NCI-H1092 (cell line): ENCODE measurements at regions not wholly inside any gene's neighbourhood (a gene's known extent, or its start where the extent isn't known, plus 50 kb on each side); places are given as distances from the start of the nearest gene placed in this dataset.
A peak's percentile ranks its signal among the peaks of the same experiment; 100 is the strongest.

Experiments
- DNase-seq: peaks from one replicate; lab custom pipeline; 2025; lab: John Stamatoyannopoulos, UW

DNA sequence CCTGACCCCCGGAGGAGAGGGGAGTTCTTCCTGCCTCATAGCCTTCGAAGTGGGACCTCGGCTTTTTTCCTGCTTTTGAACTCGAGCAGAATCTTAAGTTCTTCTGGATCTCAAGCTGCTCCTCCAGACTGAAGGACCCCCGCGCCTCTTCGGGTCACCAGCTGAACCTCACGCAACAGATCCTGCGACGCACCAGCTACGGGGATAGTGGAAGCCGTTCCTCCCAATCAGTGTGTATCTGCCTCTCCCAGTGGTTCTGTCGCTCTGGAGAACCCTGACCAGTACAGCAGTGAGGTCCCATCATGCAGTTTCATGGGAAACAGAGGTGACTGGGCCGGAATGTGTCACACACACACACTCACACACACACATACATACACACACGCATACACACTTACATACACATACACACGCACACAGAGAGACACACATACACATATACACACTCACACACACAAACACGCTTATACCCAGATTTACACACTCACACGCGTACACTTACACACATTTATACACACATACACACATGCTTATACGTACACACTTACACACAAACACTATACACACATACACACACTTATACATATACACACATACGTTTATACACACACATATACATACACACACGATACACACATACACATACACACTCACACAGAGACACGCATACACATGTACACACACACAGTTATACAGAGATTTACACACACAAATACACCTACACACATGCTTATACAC is 170.0 kb downstream of the TTLL2 start:
- DNase-seq, result no peak

DNA sequence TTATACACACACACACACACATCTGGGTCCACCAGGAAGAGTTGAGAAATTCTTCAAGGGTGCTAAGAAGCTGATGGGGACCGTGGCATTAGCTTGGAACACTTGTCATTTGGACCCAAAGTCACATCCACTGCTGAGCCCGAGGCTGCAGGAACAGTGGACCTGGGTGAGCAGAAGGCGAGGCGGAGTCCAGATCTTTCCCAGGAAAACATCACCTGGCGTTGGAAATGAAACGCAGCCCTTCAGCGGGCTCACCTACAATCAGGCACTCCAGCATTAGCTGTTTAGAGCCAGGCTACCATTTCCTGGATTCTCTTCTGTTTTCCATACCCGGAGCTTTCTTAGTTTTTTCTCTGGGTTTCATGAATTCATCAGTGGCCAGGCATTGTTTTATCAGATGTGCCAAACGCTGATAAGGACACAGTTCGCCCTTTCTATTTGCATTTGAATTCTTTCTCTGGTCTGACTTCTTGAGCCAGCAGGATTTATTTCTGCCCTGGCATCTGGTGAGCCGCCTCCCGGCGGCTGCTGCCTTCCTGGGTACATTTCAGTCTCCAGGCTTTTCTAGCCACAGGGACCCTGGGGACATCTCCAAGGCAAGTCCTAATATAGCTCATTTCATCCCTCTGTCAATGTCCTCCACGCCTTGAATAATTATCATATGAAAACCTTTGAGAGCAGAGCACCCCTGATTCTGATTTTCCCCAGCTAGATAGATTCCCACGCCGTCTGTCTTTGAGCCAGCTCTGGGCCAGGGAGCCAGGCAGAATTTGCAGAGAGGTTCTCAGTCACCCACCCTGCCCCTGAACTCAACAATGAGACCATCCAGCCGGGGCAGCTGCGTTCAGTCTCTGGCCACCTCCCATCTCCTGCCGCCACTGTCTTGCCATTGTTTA is 170.9 kb downstream of the TTLL2 start:
- DNase-seq, result peak; percentile 58

DNA sequence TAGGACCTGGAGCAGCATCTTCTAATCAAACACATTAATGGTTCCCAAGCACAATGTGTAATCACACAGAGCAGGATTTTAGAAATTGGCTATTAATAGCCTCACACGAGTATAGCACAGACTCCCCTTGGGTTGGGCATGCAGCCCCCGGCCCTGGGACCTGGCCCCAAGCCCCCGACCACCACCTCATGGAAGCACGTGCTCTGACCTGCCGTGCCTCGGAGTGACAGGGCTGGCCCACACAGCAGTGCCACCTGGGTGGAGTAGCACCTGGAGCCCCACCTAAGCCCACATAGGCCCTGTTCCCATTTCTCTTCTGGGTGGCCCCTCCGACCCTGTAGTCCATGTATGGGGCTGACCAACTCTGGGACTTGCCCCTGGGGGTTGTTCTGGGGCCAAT is 171.8 kb downstream of the TTLL2 start:
- DNase-seq, result no peak

DNA sequence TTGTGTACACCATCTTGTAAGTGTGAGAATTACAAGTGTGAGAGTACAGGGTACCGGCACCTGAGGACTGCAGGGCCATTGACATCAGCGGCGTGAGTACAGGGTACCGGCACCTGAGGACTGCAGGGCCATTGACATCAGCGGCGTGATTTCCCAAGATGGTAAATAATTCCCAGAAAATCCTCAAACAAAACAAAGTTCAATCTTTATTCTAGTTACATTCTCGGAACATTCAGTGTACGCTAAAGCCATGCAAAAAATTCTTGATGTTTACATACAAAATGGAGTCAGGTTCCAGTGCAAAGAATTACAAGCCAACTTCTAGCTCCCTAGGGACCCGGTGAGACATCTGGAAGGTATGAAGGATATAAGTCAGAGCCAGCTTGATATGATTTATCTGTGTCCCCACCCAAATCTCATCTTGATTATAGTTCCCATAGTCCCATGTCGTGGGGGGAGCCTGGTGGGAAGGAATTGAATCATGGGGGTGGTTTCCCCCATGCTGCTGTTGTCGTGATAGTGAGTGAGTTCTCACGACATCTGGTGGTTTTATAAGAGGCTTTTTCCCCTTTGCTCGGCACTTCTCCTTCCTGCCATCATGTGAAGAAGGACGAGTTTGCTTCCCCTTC is 172.7 kb downstream of the TTLL2 start:
- DNase-seq, result no peak

DNA sequence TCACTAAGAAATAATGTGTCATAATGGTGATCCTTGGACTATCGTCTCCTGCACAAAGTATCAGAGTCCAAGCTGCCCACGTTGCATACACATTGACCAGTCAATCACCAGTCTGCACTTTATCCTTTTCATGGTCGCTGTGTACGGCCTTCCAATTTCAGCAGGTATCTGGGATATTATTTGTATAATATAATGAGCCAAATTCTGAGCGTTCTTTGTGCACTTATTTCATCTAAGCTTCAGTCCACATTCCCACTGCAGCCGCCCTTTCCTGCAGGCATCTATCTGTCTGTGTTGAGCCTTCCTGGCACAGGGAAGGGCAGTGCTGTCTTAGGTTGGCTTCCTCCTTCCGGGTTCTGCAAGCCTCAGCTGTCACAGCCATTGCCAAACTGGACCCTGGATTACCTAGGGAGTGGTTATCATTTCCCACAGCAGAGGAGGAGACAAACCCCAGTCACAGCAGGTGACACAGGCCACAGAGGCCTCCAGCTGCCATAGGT is 174.3 kb downstream of the TTLL2 start:
- no peak for DNase-seq

DNA sequence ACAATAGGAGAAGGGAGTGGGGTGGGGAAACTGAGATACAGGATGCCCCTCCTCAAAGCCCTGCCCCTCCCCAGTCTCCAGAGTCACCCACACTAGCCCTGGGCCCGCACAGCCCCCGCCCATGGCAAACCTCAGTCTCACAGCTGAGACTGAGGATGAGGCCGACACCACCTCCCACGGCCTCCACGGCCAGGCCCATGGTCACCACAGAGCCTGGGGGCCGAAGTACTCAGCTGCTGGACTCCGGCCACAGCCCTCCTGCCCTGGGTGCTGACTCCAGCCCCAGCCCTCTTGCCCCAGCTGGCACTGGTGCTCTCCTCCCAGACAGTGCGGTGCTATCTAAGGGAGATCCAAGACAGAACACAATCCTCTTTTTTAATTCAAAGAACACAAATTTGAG is 176.1 kb downstream of the TTLL2 start:
- DNase-seq, result no peak

DNA sequence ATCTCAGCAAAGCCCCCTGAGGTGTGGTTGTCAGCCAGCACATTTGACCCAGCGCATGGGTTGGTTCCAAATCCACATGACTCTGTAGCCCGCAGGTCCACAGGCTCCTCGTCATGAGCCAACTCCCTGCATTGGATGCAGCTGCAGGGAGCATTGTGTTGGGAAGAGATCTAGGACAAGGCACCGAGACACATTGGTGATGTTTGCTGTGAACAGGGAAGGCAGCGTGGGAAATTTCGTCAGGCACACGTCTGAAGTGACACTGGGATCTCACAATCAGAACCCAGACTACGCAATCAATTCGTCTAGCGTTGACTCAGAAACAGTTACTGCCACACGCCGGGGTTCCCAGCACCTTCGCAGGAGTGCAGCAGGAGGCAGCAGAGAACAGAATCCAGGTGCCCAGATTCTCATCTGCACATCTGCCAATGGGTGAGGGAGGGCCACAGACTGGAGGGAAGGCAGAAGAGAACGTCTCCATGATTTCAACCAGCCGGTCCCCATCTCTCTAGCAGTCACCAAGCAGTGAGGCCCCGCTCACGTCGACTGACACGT is 177.0 kb downstream of the TTLL2 start:
- DNase-seq, result no peak

DNA sequence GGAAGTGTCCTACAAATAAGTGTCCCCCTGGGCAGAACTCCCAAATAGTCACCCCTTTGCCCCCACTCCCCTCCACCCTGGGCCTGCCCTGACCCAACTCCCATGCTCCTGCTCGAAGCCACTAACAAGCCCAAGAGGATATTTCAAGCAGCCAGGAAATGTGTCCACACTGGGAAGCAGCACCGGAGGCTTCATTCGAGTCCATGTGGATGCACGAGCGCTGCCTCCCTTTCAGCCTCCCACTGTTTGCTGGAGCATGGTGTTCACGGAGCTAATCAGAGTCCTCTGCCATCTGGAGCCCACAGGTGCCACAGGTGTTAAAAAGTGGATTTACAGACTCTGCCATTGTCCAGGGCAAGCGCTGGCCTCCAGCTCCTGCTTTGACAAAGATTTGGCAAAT is 177.6 kb downstream of the TTLL2 start:
- no peak for DNase-seq

DNA sequence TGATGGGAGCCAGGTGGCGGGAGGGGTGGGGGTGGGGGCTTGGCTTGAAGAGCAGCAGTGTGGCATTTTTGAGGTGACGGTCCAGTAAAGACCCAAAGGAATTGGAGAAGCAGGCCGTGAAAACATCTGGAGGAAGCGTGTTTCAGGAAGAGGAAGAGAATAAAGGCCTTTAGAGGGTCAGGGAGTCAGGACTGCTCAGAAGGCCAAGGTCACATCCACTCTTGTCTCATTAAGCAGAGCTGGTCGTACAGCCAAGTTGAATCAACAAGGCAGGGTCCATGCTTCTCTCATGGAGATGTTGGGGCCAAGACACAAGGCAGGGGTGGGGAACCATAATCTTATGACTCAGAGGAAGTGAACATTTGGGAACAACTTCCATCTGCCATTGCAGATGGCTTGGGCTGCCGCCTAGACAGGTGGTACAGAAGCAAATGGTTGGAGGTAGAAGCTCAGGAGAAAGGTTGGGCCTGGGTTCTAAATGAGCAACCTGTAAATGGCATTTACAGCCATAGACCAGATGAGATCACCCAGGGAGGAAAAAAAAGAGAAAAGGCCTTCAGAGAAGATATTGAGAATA is 179.6 kb downstream of the TTLL2 start:
- no peak for DNase-seq

DNA sequence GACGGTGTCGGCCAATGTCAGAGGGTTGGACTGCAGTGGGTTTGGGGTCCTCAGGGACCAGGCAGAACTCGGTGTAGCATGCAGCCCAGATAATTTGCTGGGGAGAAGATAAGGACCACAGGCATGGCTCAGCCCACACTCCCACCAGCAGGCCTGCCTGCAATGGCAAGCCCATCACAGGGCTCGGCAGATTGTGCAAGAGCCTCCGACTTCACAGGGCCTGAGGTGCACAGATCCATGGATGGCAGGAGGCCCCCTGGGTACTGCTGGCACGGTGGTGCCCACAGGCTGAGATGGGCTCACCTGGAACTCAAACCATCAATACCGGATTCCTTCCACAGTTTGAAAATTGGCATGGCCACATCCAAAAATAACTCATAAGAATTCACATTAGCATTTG is 180.3 kb downstream of the TTLL2 start:
- DNase-seq, result no peak

DNA sequence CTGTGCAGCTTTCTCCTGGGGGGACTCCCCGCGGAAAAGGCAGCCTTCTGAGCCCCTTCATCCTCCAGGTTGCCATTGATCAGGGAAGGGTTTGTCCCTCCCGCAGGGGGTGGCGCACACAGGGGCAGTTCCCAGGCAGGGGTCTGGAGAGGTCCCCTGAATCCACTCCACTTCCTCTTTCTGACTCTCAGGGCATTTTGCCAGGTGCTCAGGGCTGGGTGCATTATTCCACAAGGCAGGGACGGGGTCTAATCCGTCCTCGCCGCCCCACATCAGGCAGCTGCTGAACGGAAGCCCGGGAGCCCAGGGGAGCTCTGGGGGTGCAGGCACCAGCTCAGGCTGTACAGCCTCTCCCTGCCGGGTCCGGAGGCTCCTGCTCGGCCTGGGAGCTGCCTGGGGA is 180.9 kb downstream of the TTLL2 start:
- DNase-seq, result no peak

DNA sequence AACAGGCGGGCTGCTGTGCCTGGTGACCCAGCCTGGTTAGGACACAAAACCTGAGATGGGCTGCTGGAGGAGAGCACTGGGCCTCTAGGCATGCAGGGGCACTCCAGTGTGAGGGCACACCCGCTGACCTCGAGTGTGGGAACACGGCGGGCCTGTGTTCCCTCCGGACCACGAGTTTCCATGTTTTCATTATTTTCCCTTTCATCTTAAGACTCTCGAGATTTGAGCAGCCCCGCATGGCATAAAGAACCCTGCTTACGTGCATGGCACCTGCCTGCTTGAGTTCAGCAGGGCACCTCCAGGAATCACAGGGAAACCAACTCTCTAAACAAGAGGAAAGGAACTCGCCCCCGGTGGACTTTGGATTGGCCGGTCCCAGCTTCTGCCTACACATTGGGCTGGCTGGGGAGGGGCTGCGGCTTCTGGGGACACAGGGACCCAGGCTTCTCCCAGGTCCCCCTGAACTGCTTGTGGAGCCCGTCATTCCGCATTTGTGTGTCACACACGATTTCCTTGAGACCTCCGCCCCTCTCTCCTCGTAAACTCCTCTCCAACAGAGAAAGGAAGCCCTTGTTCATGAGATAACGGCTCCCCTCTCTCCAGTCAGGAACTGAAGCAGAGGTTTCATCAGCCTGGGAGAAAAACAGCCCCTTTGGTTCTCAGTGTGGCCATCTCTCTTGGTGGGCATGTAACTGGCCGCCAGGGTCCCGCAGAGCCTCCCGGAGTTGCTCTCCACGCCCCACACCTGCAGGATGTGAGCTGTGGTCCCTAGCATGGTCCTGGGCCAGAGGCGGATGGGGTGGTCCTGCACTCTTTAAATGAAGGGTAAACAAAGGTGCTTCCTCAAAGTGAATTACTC is 181.8 kb downstream of the TTLL2 start:
- DNase-seq, result no peak

DNA sequence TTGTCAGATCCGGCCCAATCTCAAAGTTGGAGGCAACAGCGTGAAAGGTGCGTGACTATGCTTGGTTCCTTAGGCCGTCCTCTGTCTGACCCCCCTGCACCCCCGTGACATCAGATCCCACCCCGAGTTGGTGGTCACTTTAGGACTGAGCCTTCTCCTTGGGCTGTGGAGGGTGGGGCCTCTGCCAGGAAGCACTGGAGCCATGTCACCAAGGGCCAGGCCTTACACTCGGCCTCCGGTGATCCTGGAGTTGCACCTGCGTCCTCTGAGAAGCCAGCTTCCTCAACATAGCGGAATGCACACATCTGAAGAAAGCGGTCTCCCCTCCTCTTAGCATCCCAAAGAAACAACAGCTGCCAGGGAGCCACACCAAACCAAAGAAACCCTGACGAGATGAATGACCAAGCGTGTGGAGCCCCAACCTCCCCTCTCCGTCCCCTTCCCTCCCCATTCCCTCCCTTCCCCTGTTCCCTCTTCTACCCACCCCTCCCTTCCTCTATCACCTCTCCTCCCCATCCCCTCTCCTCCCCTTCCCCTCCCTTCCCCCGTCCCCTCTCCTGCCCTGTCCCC is 182.6 kb downstream of the TTLL2 start:
- DNase-seq, result no peak

DNA sequence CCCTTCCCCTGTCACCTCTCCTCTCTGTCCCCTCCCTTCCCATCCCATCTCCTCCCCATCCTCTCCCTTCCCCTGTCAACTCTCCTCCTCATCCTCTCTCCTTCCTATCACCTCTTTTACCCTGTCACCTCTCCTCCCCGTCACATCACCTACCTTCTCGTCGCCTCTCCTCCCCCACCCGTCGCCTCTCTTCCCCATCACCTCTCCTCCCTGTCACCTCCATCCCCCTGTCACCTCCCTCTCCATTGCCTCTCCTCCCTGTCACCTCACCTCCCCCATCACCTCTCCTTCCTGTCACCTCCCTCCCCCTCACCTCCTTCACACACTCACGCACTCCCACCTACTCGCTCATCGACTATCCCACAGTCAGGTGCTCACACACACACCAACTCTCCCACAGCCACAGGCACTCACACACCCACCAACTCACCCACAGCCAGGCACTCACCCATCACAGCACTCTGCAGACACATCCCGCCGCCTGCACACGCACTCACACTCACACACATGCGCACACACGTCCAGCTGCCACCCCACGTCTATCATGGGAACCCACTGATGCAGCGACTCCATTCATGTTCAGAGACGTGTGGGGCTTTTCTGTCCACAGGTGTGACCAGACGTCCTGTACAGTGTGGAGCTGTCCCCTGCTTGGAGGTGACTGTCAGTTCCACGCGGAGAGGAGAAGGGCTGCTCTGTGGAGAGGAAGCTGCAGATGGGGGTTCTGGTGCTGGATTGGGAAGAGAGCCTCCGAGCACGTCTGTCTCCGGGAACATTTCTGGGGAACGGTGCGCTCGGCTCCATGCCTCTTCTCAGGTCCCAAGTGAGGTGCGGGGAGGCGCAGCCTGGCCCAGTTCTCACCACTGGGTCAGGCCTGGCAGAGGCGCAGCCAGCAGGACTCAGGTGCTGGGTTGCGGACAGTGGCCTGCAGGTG is 184.3 kb downstream of the TTLL2 start:
- DNase-seq, result no peak

DNA sequence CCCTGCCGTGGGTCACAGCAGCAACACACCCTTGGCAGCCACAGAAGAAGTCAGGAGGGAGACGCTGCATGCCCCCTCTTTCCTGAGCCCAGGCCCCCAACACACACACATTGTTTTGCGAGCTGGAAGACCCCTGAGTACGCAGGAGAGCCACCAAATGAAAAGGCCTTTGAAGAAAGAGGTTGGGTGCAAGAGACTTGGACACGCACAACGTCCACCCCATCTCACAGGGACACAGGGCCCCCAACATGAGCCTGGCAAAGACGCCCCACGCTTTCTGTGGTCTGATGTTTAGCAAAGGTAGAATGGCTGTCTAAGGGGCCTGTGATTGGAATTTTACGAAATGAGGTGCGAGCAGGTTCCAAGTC is 185.0 kb downstream of the TTLL2 start:
- no peak for DNase-seq

DNA sequence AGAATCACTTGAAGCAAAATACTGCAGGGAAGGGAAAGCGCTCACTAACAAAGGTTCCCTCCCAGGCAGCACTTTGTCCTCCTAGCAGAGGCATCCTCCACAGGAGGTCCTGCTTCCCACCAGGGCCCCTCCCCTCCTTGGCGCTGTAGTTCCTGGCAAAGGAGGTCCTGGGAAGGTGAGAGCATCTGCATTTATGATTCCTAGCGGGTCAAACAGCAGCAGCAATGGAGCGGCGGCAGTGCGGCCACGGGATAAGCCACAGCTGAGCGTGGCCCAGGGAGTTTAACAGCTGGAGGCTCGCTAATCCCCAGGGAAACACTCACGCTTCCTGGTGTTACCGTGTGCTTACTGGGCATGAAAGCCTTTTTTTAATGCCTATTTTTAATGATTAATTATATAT is 185.8 kb downstream of the TTLL2 start:
- no peak for DNase-seq

DNA sequence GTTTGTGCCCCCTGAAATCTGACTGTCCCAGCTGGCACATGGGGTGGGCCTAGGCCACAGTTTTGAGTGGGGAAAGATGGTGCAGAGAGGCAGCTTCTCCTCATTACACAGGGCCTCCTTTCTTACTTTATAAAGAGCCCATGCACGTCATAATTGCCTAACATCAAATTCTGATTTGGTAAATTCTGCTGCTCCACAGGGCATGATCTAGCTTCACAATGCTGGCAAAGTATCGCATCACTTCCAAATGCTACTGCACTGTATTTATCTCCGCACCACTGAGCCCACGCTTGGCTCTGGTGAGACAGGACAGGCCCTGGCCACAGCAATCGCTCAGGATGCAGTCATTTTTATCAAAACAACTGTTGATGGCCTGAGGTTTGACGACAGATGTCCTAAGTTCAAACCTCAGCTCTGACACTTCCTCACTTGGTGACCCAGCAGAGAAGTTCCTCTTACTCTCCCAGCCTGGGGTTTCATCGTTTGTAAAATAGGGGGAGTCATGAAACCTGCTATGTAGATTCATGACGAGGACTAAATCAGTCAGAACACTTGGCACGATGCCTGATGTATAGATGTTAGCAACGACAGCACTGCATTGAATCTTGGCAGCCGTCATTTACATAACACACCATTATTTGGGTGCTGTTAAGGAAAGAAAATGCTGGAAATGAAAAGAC is 187.9 kb downstream of the TTLL2 start:
- DNase-seq, result no peak

DNA sequence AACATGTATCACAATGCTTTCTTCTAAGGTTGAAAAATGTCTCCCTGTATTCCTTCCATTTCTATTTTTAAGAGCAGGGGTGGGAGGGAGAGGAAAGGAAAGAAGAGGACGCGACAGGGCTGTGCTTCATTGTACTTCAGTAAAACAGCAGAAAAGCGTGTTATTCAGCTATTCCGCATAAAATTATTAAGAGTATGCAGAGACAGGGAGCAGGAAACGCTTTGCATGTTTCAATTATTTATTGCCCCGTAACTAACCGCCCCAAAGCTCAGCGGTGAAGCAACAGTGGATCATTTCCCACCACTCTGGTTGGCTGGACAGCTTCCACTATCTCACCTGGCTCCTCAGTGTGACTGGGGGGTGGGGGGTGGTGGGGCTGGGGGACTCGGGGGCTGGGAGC is 188.9 kb downstream of the TTLL2 start:
- DNase-seq, result no peak

DNA sequence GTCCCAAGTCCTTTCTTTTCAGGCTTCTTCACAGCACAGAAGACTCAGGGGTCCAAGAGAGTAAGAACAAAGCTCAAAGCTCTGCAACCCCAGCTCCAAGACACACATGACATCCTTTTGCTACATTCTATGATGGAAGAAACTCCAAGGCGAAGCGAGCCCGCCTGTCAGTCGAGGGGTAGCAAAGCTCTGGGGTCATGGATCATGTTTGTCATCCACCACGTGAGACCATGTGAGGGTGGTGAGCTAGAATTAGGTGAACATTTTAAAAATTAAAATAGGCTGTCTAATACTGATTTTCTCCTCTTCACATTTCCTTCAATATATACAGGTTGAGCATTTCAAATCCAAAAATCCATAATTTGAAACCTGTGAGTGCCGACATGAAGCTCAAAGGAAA is 189.6 kb downstream of the TTLL2 start:
- DNase-seq, result no peak
